Thyroid gland (tissue), 4 donors: ENCODE measurements at regions not wholly inside any gene's neighbourhood (a gene's known extent, or its start where the extent isn't known, plus 50 kb on each side); places are given as distances from the start of the nearest gene placed in this dataset.

Experiments
- DNase-seq, 2 donors: peaks; one replicate each; pipeline ENCODE4 v3.0.0-alpha.2; 2019
- H3K27ac ChIP-seq, 3 donors: fragments of 200-600 bp; sonication (generic); 1 replicate in 2 of 3; 2 replicates in 1 of 3; pipeline ENCODE4 v1.5.1; 2016 to 2019; ENCODE audit warnings: mild to moderate bottlenecking in 1 of 3, moderate library complexity in 1 of 3
- H3K27me3 ChIP-seq: fragments of 200-600 bp; sonication (generic); one replicate; pipeline ENCODE4 v1.5.1; 2019
- H3K36me3 ChIP-seq, 2 donors: fragments of 200-600 bp; sonication (generic); one replicate each; pipeline ENCODE4 v1.5.1; 2016 to 2019
- H3K4me1 ChIP-seq, 2 donors: fragments of 200-600 bp; sonication (generic); one replicate each; pipeline ENCODE4 v1.5.1; 2017 to 2019
- H3K4me3 ChIP-seq, 3 donors: fragments of 200-600 bp; sonication (generic); replicated peaks in 1 of 3; 1 replicate in 2 of 3; 2 replicates in 1 of 3; pipeline ENCODE4 v1.5.1; 2016; ENCODE audit warnings: mild to moderate bottlenecking in 1 of 3
- H3K9me3 ChIP-seq: fragments of 200-600 bp; sonication (generic); one replicate; pipeline ENCODE4 v1.5.1; 2017
- CTCF ChIP-seq, 6 experiments: fragments of 200-600 bp in 3 of 6; fragments of 450-650 bp in 3 of 6; sonication (generic) in 3 of 6; IDR thresholded peaks; one replicate each; pipeline ENCODE4 v1.5.1; 2016 to 2019; ENCODE audit warnings: antibody characterized with exemption in 6 of 6, mild to moderate bottlenecking in 2 of 6, inconsistent platforms in 1 of 6, moderate library complexity in 1 of 6
- POLR2A ChIP-seq, 2 donors: fragments of 450-650 bp; IDR thresholded peaks; one replicate each; pipeline ENCODE4 v1.6.1; 2017; ENCODE audit warnings: antibody characterized with exemption in 2 of 2, mild to moderate bottlenecking in 2 of 2, moderate library complexity in 1 of 2
- WGBS, 2 donors: methylation state at CpG; one replicate each; pipeline ENCODE4 v1.1.5; 2017; 5-methylcytosine and 5-hydroxymethylcytosine counted together
- intact Hi-C: fragments of 100-400 bp; cut with DNase I; formaldehyde crosslinking; loops from one replicate; pipeline ENCODE4 v1.15.1; 2023

GRCh38 chr5:38768412-38769211 is 77.2 kb upstream of the OSMR start:
- Histone ChIP-seq H3K4me1 (peaks cover 0 to 4% of the 10 kb centered on the region in 2 donors), H3K4me3 (no peak overlapping the region), H3K36me3 (no peaks in the 10 kb centered on the region), H3K9me3 (no peaks in the 10 kb centered on the region), H3K27me3 (no peaks in the 10 kb centered on the region), H3K27ac (no peak overlapping the region)
- WGBS, 2 donors: 73 to 83% methylated on average over 9 of the region's 9 CpGs
- no peak for DNase-seq
- TF ChIP-seq POLR2A (IDR thresholded peaks at IDR 0.05): no peak
- TF ChIP-seq CTCF (IDR thresholded peaks at IDR 0.05): no peak
- intact Hi-C loops: no loop called here

- H3K36me3 ChIP-seq: no peaks in the 10 kb centered on the region
- H3K27ac ChIP-seq: no peak overlapping the region
- WGBS, 2 donors: 91 to 92% methylated on average over 4 of the region's 4 CpGs
- intact Hi-C loops: no loop called here
- DNase-seq: no peak
- no peaks in the 10 kb centered on the region for H3K4me1 ChIP-seq
- TF ChIP-seq CTCF (IDR thresholded peaks at IDR 0.05): no peak
- TF ChIP-seq POLR2A (IDR thresholded peaks at IDR 0.05): no peak
- H3K27me3 ChIP-seq: no peaks in the 10 kb centered on the region
- no peaks in the 10 kb centered on the region for H3K9me3 ChIP-seq
- H3K4me3 ChIP-seq: no peak overlapping the region
Measured at GRCh38 chr5:38772471-38772870, 73.3 kb upstream of the OSMR start.

GRCh38 chr5:38775218-38775840 is 70.5 kb upstream of the OSMR start:
- intact Hi-C loops: no loop called here
- no peaks in the 10 kb centered on the region for H3K9me3 ChIP-seq
- H3K4me3 ChIP-seq: no peak overlapping the region
- WGBS, 2 donors: 90 to 92% methylated on average over 5 of the region's 5 CpGs
- H3K27ac ChIP-seq: no peak overlapping the region
- no peaks in the 10 kb centered on the region for H3K36me3 ChIP-seq
- H3K27me3 ChIP-seq: no peaks in the 10 kb centered on the region
- no peak for DNase-seq
- TF ChIP-seq POLR2A (IDR thresholded peaks at IDR 0.05) (no peak), CTCF (IDR thresholded peaks at IDR 0.05) (no peak)
- no peaks in the 10 kb centered on the region for H3K4me1 ChIP-seq

- H3K4me1 ChIP-seq: peaks cover 5% of the 10 kb centered on the region in 2 donors
- H3K9me3 ChIP-seq: no peaks in the 10 kb centered on the region
- H3K4me3 ChIP-seq: no peak overlapping the region
- 69 to 71% methylated on average over 6 of the region's 6 CpGs for WGBS, 2 donors
- TF ChIP-seq CTCF (IDR thresholded peaks at IDR 0.05): no peak
- no peak for TF ChIP-seq POLR2A (IDR thresholded peaks at IDR 0.05)
- no peak overlapping the region for H3K27ac ChIP-seq
- H3K36me3 ChIP-seq: no peaks in the 10 kb centered on the region
- intact Hi-C loops: no loop called here
- H3K27me3 ChIP-seq: no peaks in the 10 kb centered on the region
- DNase-seq: no peak
Measured at GRCh38 chr5:38776149-38776896, 69.5 kb upstream of the OSMR start.
